Mesothelial cell of epicardium (in vitro differentiated cells): ENCODE measurements at regions not wholly inside any gene's neighbourhood (a gene's known extent, or its start where the extent isn't known, plus 50 kb on each side); places are given as distances from the start of the nearest gene placed in this dataset.
"Not testable (repeated sequence)": the region's sequence is repeated elsewhere in the genome, so short reads cannot be mapped to it uniquely, and the experiment has no call there.

Experiments
- DNase-seq, 2 experiments: peaks; one replicate each; pipeline ENCODE4 v3.0.0; 2021; ENCODE audit warnings: low spot score in 2 of 2; ENCODE audit not compliant: unreplicated experiment in 2 of 2
- H3K27ac Mint-ChIP-seq: 2 replicates; pipeline ENCODE4 v1.8.0; 2021; ENCODE audit warnings: mixed read lengths
- H3K27me3 Mint-ChIP-seq: 2 replicates; pipeline ENCODE4 v1.8.0; 2021; ENCODE audit warnings: low read depth, mixed read lengths
- H3K36me3 Mint-ChIP-seq: 2 replicates; pipeline ENCODE4 v1.8.0; 2021; ENCODE audit warnings: mixed read lengths
- H3K4me1 Mint-ChIP-seq: 2 replicates; pipeline ENCODE4 v1.8.0; 2021; ENCODE audit warnings: mixed read lengths
- H3K4me3 Mint-ChIP-seq: 2 replicates; pipeline ENCODE4 v1.8.0; 2021; ENCODE audit warnings: mild to moderate bottlenecking, moderate library complexity, mixed read lengths
- H3K9me3 Mint-ChIP-seq: 2 replicates; pipeline ENCODE4 v1.8.0; 2021; ENCODE audit warnings: mixed read lengths
- CTCF ChIP-seq: fragments of 200-600 bp; sonication (generic); IDR thresholded peaks from one replicate; pipeline ENCODE4 v1.5.0; 2021; ENCODE audit warnings: antibody characterized with exemption; ENCODE audit not compliant: unreplicated experiment

DNA sequence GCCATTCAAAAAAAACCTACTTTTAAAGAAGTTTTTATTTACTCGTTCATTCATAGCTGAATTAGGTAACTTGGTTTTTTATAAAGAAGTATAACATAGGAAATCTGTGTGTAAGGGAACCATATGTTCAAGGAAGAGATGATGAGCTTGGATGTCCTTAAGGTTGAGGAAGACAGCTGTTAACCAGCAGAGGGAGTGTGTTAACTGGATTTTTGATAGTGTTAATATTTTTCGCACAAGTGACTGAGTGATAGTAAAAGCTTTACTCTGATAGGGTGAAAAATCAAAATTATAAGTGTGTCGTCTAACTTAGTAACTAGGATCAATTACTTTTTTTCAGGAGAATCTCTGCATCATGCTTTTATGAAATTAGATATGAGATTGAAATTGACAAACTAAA lies 134.7 kb downstream of the ARL5B start:
- H3K9me3 Mint-ChIP-seq = peaks cover 34% of the 10 kb centered on the region
- H3K4me3 Mint-ChIP-seq = no peak overlapping the region
- H3K4me1 Mint-ChIP-seq = no peaks in the 10 kb centered on the region
- H3K36me3 Mint-ChIP-seq = no peaks in the 10 kb centered on the region
- DNase-seq = no peak
- TF ChIP-seq CTCF = peak; percentile 47
- H3K27me3 Mint-ChIP-seq = no peaks in the 10 kb centered on the region
- H3K27ac Mint-ChIP-seq = no peak overlapping the region

DNA sequence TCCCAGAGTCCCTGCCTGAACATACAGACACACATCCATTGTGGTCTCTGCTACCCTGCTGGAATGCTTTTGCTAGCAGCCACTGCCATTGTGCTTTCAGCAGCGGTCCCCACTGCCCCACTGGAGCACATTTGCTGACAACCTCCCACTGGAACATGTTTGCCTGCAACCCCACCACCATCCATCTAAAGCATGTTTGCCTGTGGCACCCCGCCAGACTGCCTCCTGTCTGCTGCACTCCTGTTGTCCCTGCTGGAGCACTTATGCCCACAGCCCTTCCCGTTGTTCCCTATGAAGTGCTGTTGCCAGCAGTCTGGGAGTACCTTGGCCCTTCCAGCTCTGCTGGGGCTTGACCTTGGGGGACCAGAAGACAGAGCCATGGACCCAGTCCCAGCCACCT lies 136.3 kb downstream of the ARL5B start:
- Mint-ChIP-seq H3K9me3 (peaks cover 25% of the 10 kb centered on the region), H3K4me1 (no peaks in the 10 kb centered on the region), H3K27me3 (no peaks in the 10 kb centered on the region), H3K4me3 (no peak overlapping the region), H3K36me3 (no peaks in the 10 kb centered on the region), H3K27ac (no peak overlapping the region)
- no peak for DNase-seq
- TF ChIP-seq CTCF = no peak

GRCh38 chr10:18797286-18797685 lies 138.1 kb downstream of the ARL5B start:
- Mint-ChIP-seq H3K27ac (no peak overlapping the region), H3K9me3 (peaks cover 25% of the 10 kb centered on the region), H3K36me3 (no peaks in the 10 kb centered on the region), H3K27me3 (no peaks in the 10 kb centered on the region), H3K4me3 (no peak overlapping the region), H3K4me1 (no peaks in the 10 kb centered on the region)
- DNase-seq = no peak
- TF ChIP-seq CTCF = no peak

- no peaks in the 10 kb centered on the region for H3K27me3 Mint-ChIP-seq
- no peak overlapping the region for H3K4me3 Mint-ChIP-seq
- H3K9me3 Mint-ChIP-seq = peaks cover 11% of the 10 kb centered on the region
- TF ChIP-seq CTCF = no peak
- peak in 1 of 2 experiments; percentile 39 for DNase-seq
- H3K4me1 Mint-ChIP-seq = no peaks in the 10 kb centered on the region
- H3K27ac Mint-ChIP-seq = no peak overlapping the region
- no peaks in the 10 kb centered on the region for H3K36me3 Mint-ChIP-seq
These were observed 162.9 kb downstream of the ARL5B start for GRCh38 chr10:18822156-18822555.

- no peak for DNase-seq
- Mint-ChIP-seq H3K36me3 (no peaks in the 10 kb centered on the region), H3K27me3 (peaks cover 17% of the 10 kb centered on the region), H3K4me3 (no peak overlapping the region), H3K4me1 (no peaks in the 10 kb centered on the region), H3K9me3 (no peaks in the 10 kb centered on the region), H3K27ac (no peak overlapping the region)
- TF ChIP-seq CTCF = no peak
These were observed 170.0 kb downstream of the ARL5B start for GRCh38 chr10:18829259-18829658.

- Mint-ChIP-seq H3K9me3 (peaks cover 3% of the 10 kb centered on the region), H3K27me3 (peaks cover 17% of the 10 kb centered on the region), H3K27ac (no peak overlapping the region), H3K4me3 (no peak overlapping the region), H3K36me3 (no peaks in the 10 kb centered on the region), H3K4me1 (no peaks in the 10 kb centered on the region)
- no peak for DNase-seq
- TF ChIP-seq CTCF = no peak
These were observed 171.0 kb downstream of the ARL5B start for GRCh38 chr10:18830277-18830676.

- H3K4me1 Mint-ChIP-seq = peaks cover 24% of the 10 kb centered on the region
These were observed 192.0 kb upstream of the MALRD1 start for GRCh38 chr10:18856623-18857022.

More at GRCh38 chr10:18856623-18857022, 192.0 kb upstream of the MALRD1 start:
- H3K27ac Mint-ChIP-seq, H3K4me3 Mint-ChIP-seq, DNase-seq, H3K9me3 Mint-ChIP-seq, H3K27me3 Mint-ChIP-seq, H3K36me3 Mint-ChIP-seq: not testable (repeated sequence)
